Left forelimb (tissue), 1 donor: ENCODE measurements at regions not wholly inside any gene's neighbourhood (a gene's known extent, or its start where the extent isn't known, plus 50 kb on each side); places are given as distances from the start of the nearest gene placed in this dataset.
"Not testable (repeated sequence)": the region's sequence is repeated elsewhere in the genome, so short reads cannot be mapped to it uniquely, and the experiment has no call there.

ENCODE experiments used
- DNase-seq: peaks from one replicate; pipeline ENCODE4 v3.0.0-alpha.2; 2018; ENCODE audit warnings: low spot score

DNA sequence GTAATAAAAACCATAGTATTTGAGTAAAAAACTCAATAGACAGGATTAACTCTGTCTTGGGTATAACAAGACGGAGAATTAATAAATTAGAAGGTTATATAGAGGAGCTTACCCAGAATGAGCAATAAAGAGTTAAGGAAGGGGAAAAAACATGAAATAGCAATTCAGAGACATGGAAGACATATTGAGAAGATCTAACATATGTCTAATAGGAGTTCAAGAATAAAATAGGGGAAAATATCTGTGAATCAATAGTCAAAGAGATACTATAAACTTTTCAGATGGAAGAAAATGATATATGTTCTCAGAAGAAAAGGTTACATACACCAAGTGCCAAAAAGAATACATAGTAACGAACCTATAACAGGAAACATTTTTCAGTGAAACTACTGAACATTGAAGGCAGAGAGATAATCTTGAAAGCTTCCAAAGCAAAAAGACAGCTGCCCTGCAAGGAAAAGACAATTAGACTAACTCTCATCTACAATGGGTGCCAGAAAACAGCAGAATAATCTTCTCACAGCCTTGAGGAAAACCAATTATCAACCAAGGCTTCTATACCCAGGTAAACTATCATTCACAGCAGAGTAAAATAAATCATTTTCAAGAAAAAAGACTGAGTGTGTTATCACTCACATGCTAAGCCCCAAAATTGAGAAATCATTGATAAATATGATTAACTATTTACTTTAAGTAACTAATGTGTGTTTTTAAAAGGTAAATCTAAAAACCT lies 106.0 kb downstream of the ENC1 start:
- no peak for DNase-seq

DNA sequence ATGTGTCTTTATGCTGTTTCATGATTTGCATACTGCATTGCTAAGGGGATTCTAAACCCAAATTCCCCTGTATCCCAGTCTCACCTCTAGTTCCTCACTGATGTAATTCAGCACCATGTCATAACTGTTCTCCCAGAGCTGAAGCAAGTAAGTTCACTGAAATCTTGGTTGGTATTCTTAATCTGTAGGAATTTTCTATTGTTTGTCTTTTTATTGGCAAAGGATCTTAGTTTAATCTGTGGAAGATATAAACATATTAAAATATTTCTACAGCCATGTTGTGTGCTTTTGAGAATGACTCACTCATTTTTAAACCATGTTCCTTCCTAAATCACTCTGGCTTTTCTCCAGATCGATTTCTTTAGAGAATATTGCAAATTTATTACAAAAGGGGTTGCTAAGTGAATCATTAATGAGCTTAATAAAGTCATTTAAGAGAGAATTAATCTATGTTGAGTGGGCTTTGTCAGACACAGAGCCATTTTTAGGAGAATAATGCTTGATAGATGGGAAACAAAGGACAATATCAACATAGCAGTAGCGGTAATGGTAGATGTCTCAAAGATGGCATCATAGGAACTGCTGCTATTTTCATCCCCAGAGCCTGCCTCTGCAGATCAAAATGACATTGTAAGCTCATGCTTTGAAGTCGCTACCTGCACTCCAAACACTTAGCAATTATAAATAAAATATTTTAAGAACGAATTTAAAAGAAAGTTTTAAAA lies 110.0 kb downstream of the ENC1 start:
- no peak for DNase-seq

DNA sequence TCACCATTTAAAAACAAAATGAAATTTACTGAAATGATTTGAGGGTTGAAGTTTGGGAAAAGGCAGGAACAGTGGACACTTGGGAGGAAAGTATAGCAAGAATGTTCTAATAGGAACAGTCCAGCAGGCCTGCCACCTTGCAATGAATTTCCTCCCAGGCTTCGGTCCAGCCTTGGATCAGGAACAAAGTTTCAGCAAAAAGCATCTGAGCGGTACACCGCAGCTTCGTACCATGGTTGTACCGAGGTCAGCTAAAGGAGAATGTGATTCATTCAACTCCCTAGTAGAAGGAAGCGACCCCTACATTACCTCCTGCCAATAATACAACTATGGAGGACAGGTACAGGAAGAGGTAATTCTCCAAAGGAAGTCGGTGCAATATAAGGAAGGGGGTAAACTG lies 111.4 kb downstream of the ENC1 start:
- no peak for DNase-seq

DNA sequence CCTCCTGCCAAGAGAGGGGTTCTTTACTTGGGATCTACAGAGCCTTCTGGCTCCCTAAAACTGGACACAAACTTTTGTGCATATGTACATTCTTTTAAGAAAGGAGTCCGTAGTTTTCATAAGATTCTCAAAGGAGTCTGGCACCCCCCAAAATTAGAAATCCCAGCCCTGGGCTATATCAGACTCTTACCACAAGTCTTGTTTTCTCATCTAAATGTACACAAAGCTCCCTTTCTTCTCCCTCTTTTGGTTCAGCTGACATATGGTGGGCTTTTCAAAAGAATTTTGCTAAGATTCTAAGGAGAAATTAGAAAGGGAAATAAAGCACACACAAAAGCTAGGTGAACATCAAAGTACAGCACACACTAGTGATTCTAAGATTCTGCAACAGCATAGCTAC lies 114.4 kb downstream of the ENC1 start:
- DNase-seq: no peak

DNA sequence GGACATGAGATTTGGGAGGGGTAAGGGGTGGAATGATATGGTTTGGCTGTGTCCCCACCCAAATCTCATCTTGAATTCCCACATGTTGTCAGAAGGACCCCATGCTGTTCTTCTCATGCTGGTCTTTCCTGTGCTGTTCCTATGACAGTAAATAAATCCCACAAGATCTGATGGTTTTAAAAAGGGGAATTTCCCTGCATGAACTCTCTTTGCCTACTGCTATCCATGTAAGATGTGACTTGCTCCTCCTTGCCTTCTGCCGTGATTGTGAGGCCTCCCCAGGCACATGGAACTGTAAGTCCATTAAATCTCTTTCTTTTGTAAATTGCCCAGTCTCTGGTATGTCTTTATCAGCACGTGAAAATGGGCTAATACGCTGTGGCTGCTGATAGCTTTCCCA lies 115.8 kb downstream of the ENC1 start:
- not testable (repeated sequence) for DNase-seq

DNA sequence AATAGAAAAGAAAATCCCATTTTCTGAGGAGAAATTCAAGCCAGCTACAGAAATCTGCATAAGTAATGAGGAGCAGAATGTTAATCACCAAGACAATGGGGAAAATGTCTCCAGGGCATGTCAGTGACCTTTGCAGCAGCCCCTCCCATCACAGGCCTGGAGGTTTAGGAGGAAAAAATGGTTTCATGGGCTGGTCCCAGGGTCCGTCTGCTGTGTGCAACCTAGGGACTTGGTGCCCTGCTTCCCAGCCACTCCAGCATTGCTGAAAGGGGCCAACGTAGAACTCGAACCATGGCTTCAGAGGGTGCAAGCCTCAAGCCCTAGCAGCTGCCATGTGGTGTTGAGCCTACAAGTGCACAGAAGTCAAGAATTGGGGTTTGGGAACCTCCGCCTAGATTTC lies 116.8 kb downstream of the ENC1 start:
- not testable (repeated sequence) for DNase-seq

DNA sequence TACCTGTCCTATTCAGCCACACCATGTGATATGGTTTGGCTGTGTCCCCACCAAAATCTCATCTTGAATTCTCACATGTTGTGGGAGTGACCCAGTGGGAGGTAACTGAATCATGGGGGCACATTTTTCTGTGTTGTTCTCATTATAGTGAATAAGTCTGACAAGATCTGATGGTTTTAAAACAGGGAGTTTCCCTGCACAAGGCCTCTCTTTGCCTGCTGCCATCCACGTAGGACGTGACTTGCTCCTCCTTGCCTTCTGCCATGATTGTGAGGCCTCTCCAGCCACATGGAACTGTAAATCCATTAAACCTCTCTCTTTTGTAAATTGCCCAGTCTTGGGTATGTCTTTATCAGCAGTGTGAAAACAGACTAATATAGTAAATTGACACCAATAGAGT lies 117.7 kb downstream of the ENC1 start:
- not testable (repeated sequence) for DNase-seq

DNA sequence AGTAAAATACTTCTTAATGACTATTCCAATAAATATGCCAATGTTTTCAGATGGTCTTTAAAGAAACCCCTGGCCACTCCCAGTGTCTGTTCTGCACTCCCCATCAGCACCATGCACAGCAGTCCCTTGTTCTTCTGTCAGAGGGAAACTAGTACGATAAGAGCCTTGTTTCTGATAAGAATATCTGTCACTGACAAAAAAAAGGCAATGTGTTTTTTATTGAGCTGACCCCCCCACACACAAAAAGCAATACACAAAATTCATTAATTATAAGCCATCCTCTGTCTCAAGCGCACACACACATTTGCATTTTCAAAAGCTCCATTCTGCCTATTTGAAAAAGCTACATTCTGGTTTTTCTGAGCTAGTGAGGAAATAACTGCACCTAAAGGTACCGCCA lies 119.1 kb downstream of the ENC1 start:
- DNase-seq: no peak

DNA sequence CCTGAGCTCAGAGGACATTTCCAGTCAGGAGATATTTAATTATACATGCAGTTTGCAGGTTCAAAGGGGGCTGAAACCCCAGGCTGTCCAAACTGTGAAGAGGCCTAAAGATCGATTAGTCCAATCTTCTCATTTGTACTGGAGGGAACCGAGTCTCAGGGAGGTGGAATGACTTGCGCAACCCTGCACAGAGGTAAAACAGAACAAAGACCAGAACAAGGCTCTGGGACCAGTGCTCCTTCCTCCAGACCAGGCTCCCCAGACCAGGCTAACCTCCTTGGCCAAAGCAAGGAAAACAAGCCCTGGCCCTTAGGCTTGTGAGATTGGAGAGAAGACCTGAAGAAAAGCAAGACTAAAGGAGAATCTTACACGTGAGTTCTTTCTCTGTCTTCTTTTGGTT lies 120.8 kb downstream of the ENC1 start:
- DNase-seq: no peak

DNA sequence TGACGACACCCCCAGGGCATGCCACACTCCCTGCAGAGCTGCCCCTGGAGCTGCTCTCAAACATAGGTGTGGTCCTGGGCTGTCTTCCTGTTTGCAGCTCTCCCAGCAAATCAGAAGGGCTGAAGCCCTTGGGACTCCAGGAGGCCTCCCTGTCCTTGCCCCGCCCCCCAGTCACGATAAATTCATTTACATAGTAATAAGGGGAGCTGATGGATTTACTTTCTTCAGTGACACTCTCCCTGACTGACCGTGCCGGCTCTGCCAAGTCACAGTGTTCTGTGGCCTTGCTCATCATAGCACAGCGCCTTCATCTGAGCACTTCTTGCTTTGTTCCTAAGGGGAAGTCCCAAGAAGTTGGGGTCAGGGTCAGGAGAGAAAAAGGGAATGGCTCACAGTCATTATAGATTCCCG lies 121.4 kb downstream of the ENC1 start:
- DNase-seq: no peak

DNA sequence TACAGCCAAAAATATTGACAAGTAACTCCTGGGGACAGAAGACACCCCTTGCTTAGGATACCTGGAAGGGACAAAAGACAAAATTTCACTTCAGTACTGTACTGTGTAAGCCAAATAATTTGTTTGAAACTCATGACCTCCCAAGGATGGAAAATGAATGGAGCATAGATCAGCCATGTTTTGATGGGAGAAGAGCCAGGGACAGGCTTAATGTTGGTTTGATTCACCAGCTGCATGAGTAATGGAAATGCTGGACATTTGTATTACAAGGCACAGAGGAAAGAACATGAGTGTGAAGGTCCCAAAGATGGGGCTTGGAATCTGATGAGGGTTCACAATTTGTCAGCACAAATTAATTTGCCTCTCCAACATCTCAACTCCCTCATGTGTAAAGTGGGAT lies 122.8 kb downstream of the ENC1 start:
- no peak for DNase-seq

DNA sequence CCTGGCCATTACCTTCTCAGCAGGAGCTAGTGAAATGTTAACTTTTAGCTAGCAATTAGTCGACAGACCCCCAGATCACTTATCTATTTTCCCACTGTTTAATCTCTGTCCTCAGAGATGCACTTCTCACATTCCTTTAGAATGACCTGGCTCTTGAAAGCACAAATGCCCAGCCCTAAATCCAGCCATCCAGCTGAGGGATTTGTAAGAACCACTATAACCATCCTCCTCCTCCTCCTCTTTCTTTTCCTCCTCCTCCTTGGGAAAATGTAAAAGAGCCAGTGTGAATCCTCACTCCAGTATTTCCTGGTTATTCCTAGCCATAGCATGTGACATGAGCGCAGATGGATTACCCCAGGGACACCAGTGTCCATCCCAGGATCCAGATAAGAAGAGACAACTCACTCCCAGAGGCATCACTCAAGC lies 124.3 kb downstream of the ENC1 start:
- no peak for DNase-seq

DNA sequence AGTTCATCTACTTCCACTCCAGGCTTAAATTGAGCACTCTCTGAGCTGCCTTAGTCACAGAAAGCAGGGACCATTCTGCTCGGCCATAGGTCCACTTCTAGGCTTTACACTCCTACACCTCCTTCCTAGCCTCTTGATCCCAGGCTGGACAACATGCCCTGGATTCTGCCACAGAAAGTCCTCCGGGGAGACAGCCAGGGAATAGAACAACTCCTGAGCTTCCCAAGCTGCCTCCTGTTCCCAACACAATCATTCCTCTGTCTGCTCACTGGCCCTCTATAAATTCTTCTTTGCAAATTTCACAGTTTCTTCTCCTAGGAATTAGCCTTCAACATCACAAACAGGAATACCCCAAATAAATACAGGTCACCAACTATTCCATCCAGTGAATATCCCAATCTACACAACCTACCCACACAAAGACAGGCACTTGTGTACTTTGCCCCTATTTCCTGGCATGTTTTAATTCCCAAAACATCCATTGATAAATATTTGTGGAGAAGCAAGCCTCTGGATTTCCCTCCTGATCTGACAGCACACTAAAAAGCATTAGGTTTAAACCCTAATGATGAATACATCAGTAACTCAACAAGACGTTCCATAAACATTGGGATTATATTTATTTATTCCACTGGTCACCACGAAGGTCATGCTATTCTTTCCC lies 125.5 kb downstream of the ENC1 start:
- DNase-seq: no peak

DNA sequence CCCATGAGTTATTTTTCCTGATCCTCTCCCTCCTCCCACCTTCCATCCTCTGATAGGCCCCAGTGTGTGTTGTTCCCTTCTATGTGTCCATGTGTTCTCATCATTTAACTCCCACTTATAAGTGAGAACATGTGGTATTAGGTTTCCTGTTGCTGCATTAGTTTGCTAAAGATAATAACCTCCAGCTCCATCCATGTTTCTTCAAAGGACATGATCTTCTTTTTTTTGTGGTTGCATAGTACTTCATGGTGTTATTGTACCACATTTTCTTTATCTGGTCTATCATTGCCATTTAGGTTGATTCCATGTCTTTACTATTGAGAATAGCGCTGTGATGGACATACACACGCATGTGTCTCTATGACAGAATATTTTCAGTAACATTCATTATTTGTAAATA lies 128.8 kb downstream of the ENC1 start:
- DNase-seq: not testable (repeated sequence)

DNA sequence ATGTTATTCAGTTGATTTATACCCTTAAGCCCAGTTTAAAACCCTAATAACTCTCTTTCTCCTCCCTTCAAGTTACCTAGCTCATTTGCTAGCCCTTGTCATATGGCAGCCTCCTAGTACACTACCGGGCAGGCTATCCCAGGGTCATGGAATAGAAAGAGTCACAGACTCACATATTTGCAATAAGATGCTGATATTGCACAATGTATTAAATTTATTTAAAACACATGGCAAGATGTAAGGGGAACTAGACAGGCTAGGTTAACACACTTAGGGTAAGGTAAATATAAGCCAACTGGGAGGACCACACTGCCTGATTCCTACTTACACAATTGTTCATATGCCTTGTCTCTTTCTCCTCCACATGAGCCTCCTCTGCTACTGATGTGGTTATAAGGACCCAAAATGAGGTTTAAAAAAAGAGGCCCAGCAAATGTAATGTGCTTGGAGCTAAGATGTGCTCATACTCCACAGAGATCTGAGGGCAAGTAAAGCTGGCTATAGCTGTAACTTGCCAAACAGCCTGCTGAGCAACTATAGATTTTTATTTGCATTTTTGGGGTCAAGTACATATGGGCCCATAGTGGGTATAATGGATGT lies 130.0 kb downstream of the ENC1 start:
- no peak for DNase-seq

DNA sequence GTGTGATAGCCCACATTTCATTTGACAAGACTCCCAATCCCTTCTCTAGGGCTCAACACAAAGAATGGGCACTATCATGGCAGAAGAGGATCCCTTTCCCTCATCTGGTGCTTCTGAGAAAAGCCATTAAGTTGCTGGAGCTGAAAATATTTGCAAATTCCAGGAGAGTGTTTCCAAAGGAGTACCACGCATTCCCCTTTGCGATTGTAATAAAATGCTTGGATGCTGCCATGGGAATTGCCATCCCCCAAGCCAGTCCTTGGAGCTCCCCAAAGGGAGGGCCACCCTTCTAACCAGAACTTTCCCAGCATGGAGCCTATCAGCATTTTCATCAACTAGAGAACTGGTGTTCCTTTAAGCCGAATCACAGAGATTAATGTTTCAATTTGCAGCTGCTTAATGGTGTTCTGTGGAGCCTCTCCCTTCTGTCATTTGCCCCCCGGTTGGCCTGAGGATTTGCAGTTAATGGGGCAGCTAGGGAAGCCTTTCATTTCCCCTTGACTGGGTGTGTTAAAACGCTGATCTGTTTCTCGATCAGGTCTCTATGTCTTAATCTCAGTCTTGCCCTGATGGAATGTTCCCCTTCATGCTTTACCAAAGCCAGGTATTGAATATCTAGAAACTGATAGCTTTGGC lies 133.0 kb downstream of the ENC1 start:
- DNase-seq: no peak

DNA sequence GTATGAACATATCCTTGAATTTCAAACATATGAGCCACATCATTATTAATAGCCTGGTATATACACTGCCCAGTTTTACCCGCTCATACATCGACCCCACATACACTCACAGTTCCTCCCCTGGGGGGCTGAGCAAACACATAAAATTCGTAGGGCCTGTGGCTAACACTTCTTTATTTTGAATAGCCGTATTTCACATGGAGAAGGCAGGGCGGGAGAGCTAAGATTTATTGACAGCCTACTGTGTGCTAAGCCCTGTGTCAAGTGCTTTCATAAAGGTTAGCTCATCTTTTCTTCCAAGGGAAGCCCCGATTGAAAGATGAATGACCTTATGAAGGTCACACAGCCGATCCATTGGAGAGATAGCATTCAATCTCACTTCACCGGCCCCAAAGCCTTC lies 134.4 kb downstream of the ENC1 start:
- DNase-seq: no peak

DNA sequence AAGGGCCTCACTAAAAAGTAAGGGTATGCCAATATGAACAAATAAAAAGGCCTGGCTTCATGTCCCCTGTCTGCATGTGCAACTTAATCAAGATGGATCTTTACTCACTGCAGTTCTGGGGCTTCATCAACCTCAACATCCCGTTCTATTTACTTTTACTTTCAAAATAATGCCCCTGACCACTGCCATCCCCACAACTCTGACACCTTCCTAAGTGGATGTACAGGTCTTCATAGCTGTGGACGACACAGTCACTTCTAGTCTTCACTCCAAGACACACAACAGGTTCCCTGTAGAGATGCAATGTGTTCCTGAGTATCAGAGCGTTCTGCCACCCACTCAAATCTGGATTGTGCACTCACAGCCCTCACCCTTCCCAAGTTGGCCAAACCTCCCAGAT lies 136.1 kb downstream of the ENC1 start:
- no peak for DNase-seq

DNA sequence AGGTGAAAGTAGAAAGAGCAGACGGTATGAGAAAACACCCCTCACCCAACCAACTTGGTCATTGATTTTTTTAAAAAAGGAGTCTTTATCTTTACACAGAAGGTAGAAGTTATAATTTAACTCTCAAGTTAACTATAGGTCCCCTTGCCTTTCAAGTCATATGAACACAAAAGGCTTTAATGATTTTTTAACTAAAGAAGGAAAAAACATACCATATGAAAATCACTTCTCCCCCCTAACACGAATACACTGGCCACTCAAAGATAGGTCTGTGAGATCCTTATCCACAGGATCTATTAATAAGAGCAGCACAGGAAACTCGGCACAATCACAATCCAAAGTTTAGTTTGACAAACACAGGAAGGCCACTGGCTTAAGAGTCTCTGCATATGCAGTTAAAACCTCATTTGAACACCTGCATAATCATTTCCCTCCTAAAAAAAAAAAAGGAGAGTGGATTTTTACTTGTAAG lies 138.0 kb downstream of the ENC1 start:
- no peak for DNase-seq

DNA sequence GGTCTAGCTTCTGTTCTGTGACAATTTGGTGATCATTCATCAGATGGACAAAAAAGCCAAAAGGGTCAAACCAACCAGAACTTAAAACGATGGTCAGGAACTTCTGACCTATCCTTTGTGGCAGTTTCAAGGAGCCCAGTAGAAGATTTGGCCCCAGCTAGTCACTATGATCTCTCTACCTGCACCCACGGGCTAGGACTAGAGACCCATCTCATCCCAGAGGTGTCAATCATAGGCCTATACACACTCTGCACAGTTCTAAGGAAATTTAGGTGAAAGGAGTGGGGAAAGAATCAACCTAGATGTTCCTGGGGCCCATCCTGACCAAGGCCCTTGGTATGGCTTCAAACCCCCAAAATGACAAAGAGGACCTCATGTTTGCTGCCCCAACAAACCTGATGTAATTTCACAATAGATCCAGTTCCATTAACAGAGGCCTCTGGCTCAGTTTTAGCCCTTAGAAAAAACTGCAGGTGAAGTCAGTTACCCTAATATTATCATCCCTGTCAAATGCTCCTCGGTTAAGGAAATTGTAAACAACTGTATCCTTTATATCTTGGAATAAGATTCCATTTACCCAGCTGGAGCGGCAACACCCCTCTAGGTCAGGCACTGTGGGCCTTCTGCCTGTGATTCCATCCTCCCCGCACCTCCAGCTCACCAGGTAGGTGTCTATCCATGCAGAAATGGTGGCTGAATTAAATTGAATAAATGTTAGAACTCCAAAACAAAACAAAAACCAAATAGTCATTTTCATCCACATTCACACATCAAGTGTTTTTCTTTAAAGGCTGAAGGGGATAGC lies 138.7 kb downstream of the ENC1 start:
- DNase-seq: no peak
